NOMO-1 treated with dmso at 0.1 percent for 144 hours (cell line): ENCODE measurements at regions not wholly inside any gene's neighbourhood (a gene's known extent, or its start where the extent isn't known, plus 50 kb on each side); places are given as distances from the start of the nearest gene placed in this dataset.
"Not testable (repeated sequence)": the region's sequence is repeated elsewhere in the genome, so short reads cannot be mapped to it uniquely, and the experiment has no call there.

ENCODE experiments used
- DNase-seq: peaks from one replicate; lab custom pipeline; 2025; ENCODE audit not compliant: unreplicated experiment; lab: John Stamatoyannopoulos, UW

- DNase-seq: not testable (repeated sequence)
Measured at GRCh38 chr19:14285726-14286125, 79.8 kb upstream of the ADGRL1 start.

GRCh38 chr19:14283813-14284520 is 78.0 kb upstream of the ADGRL1 start:
- DNase-seq: not testable (repeated sequence)

- DNase-seq: not testable (repeated sequence)
Measured at GRCh38 chr19:14279270-14279669, 73.3 kb upstream of the ADGRL1 start.

- DNase-seq: no peak
Measured at GRCh38 chr19:14277608-14278007, 71.6 kb upstream of the ADGRL1 start.

DNA sequence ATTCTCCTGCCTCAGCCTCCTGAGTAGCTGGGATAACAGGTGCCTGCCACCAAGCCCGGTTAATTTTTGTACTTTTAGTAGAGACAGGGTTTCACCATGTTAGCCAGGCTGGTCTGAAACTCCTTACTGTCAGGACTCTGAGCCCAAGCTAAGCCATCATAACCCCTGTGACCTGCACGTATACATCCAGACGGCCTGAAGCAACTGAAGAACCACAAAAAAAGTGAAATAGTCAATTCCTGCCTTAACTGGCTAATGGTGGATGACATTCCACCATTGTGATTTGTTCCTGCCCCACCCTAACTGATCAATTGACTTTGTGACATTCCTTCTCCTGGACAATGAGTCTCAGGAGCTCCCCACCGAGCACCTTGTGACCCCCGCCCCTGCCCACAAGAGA is 69.9 kb upstream of the ADGRL1 start:
- DNase-seq: not testable (repeated sequence)

- no peak for DNase-seq
Measured at GRCh38 chr19:14272623-14273022, 66.7 kb upstream of the ADGRL1 start.

GRCh38 chr19:14271840-14272239 is 65.9 kb upstream of the ADGRL1 start:
- no peak for DNase-seq

GRCh38 chr19:14270557-14270956 is 64.6 kb upstream of the ADGRL1 start:
- not testable (repeated sequence) for DNase-seq

- DNase-seq: no peak
Measured at GRCh38 chr19:14267224-14267741, 61.3 kb upstream of the ADGRL1 start.

GRCh38 chr19:14266208-14266607 is 60.2 kb upstream of the ADGRL1 start:
- not testable (repeated sequence) for DNase-seq

DNA sequence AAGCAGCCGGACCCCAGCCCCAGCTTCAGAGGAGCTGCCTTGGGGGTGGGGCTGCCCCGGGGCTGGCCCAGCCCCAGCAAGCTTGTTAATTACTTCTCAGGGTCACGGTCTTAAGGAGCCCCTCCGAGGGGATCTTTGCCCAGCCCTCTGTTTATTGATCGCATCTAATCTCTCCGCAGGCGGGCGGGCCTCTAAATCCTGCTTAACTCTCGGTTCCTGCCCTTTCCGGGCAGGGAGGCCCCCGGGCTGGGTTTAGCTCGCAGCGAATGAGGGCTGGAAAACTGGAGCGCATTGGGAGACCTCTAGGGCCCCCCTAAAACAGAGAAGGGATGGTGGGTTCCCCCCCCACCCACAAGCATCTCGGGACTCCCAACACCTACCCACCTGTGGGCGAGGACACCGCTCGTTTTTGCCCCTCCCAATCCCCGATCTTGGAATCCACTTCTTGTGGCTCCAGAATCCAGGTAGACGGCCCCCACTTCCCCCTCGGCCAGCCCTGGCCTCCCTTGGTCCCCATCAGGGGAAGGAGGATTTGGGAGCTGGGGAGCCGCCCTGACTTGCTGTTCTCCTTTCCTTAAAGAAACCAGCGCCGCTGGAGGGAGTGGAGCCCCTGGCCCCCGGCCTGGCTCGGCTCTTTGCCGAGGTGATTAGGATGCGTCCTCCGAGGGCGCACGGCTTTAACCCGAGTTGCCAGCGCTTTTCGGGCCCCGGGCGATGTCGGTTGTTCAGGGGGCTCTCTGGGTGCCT is 59.5 kb upstream of the ADGRL1 start:
- DNase-seq: no peak

GRCh38 chr19:14255902-14256649 is 50.1 kb upstream of the ADGRL1 start:
- DNase-seq: not testable (repeated sequence)
